Loucy (cell line): ENCODE measurements at regions not wholly inside any gene's neighbourhood (a gene's known extent, or its start where the extent isn't known, plus 50 kb on each side); places are given as distances from the start of the nearest gene placed in this dataset.

Source experiments
- H2AFZ ChIP-seq: fragments of 200-600 bp; sonication (generic); 2 replicates; pipeline ENCODE4 v1.6.0; 2016; ENCODE audit warnings: antibody characterized with exemption, mild to moderate bottlenecking, low read length, moderate library complexity
- H3F3A ChIP-seq: fragments of 200-600 bp; 2 replicates; pipeline ENCODE4 v1.6.0; 2016; ENCODE audit warnings: antibody characterized with exemption, low read depth, mild to moderate bottlenecking
- H3K27me3 ChIP-seq: fragments of 200-600 bp; sonication (generic); 2 replicates; pipeline ENCODE4 v1.6.1; 2014; ENCODE audit warnings: low read length, mild to moderate bottlenecking; ENCODE audit not compliant: insufficient read depth, poor library complexity, severe bottlenecking
- H3K36me3 ChIP-seq: fragments of 200-600 bp; sonication (generic); 2 replicates; pipeline ENCODE4 v1.6.1; 2016; ENCODE audit warnings: low read length; ENCODE audit not compliant: insufficient read depth
- H3K4me1 ChIP-seq: fragments of 200-600 bp; sonication (generic); 2 replicates; pipeline ENCODE4 v1.5.1; 2014; ENCODE audit warnings: low read length, mild to moderate bottlenecking; ENCODE audit not compliant: insufficient read depth, poor library complexity, severe bottlenecking
- H3K4me2 ChIP-seq: fragments of 200-600 bp; sonication (generic); 2 replicates; pipeline ENCODE4 v1.6.0; 2014; ENCODE audit warnings: antibody characterized with exemption, low read length, low read depth, mild to moderate bottlenecking; ENCODE audit not compliant: poor library complexity, severe bottlenecking
- H3K4me3 ChIP-seq: fragments of 200-600 bp; sonication (generic); 2 replicates; pipeline ENCODE4 v1.5.1; 2014; ENCODE audit warnings: low read length, mild to moderate bottlenecking, mixed read lengths; ENCODE audit not compliant: poor library complexity, severe bottlenecking
- H3K79me2 ChIP-seq: fragments of 200-600 bp; sonication (generic); 2 replicates; pipeline ENCODE4 v1.6.1; 2014; ENCODE audit warnings: low read length; ENCODE audit not compliant: insufficient read depth
- H3K9ac ChIP-seq: fragments of 200-600 bp; sonication (generic); 2 replicates; pipeline ENCODE4 v1.6.0; 2014; ENCODE audit warnings: mild to moderate bottlenecking, low read depth, low read length, moderate library complexity; ENCODE audit not compliant: poor library complexity, severe bottlenecking
- H3K9me2 ChIP-seq: fragments of 200-600 bp; sonication (generic); replicated peaks from 2 replicates; pipeline ENCODE4 v1.6.1; 2016; ENCODE audit warnings: low read depth, low read length, mixed read lengths
- H3K9me3 ChIP-seq: fragments of 200-600 bp; sonication (generic); 2 replicates; pipeline ENCODE4 v1.6.1; 2014; ENCODE audit warnings: mild to moderate bottlenecking, antibody characterized with exemption, low read length, low read depth; ENCODE audit not compliant: insufficient read depth
- H4K20me1 ChIP-seq: fragments of 200-600 bp; sonication (generic); 2 replicates; pipeline ENCODE4 v1.6.0; 2014; ENCODE audit warnings: antibody characterized with exemption, low read length, mild to moderate bottlenecking; ENCODE audit not compliant: insufficient read depth, poor library complexity, severe bottlenecking
- CTCF ChIP-seq: fragments of 200-600 bp; sonication (generic); conservative IDR thresholded peaks from 2 replicates; pipeline ENCODE4 v1.5.1; 2014; ENCODE audit warnings: mild to moderate bottlenecking, antibody characterized with exemption, low read length
- EZH2phosphoT487 ChIP-seq: fragments of 200-600 bp; IDR thresholded peaks from 2 replicates; pipeline ENCODE4 v1.6.1; 2018; ENCODE audit warnings: antibody characterized with exemption, mild to moderate bottlenecking, moderate library complexity, borderline replicate concordance

DNA sequence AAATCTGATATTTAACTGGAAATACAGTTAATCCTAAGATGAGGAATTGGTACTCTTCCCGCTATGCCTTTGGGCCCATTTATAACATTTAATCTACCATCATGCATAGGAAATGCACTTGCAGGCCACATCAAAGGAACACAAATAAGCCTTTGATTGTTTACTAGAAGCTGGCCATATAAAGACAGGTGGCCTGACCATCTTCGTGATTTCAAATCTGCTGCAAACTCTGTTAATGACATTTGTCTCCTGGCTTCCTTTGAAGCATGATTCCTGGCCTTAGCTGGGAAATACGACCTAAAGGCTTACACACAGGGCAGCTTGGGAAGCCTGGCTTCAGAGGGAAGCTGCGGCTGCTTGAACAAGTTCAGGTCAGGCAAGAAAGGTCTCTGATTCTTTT is 552.1 kb downstream of the CDH26 start:
- Histone ChIP-seq H3K79me2 (no peaks in the 10 kb centered on the region), H3F3A (no peaks in the 10 kb centered on the region), H4K20me1 (no peaks in the 10 kb centered on the region), H3K9ac (no peak overlapping the region), H2AFZ (no peak overlapping the region), H3K27me3 (no peaks in the 10 kb centered on the region), H3K4me3 (no peak overlapping the region), H3K9me3 (no peaks in the 10 kb centered on the region), H3K4me1 (no peaks in the 10 kb centered on the region), H3K4me2 (no peak overlapping the region), H3K36me3 (no peaks in the 10 kb centered on the region), H3K9me2 (no peaks in the 10 kb centered on the region)
- no peak for TF ChIP-seq EZH2phosphoT487
- no peak for TF ChIP-seq CTCF

- no peaks in the 10 kb centered on the region for H3K27me3 ChIP-seq
- no peaks in the 10 kb centered on the region for H3K9me2 ChIP-seq
Measured at GRCh38 chr20:60512443-60512842, 554.2 kb downstream of the CDH26 start.

DNA sequence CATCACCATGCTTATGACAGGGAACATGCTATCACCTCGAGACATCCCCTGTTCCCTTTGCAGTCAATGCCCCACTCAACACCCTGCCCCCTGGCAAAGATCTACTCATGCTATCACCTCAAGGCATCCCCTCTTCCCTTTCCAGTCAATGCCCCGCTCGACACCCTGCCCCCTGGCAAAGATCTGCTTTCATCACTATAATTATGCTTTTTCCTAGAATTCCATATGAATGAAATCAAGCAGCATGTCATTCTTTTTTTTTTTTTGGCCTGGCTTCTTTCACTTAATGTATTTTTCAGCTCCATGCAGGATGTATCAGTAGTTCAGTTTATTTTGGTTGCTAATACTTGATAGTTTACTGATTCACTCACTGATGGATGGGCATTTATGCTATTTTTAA is 554.9 kb downstream of the CDH26 start:
- Histone ChIP-seq H3K9me2 (no peaks in the 10 kb centered on the region), H4K20me1 (no peaks in the 10 kb centered on the region), H3K79me2 (no peaks in the 10 kb centered on the region), H3K9me3 (no peaks in the 10 kb centered on the region), H3K4me1 (no peaks in the 10 kb centered on the region), H3K27me3 (no peaks in the 10 kb centered on the region), H2AFZ (no peak overlapping the region), H3K9ac (no peak overlapping the region), H3K4me2 (no peak overlapping the region), H3F3A (no peaks in the 10 kb centered on the region), H3K36me3 (no peaks in the 10 kb centered on the region), H3K4me3 (no peak overlapping the region)
- TF ChIP-seq CTCF (no peak), EZH2phosphoT487 (no peak)

More at GRCh38 chr20:60512443-60512842, 554.2 kb downstream of the CDH26 start:
- no peaks in the 10 kb centered on the region for H4K20me1 ChIP-seq
- H3F3A ChIP-seq, result no peaks in the 10 kb centered on the region
- H3K4me1 ChIP-seq, result no peaks in the 10 kb centered on the region
- no peak for TF ChIP-seq CTCF
- TF ChIP-seq EZH2phosphoT487, result no peak
- no peak overlapping the region for H2AFZ ChIP-seq
- no peak overlapping the region for H3K9ac ChIP-seq
- H3K4me2 ChIP-seq, result no peak overlapping the region
- H3K4me3 ChIP-seq, result no peak overlapping the region
- no peaks in the 10 kb centered on the region for H3K79me2 ChIP-seq
- H3K9me3 ChIP-seq, result no peaks in the 10 kb centered on the region
- H3K36me3 ChIP-seq, result no peaks in the 10 kb centered on the region
